Lower leg skin (tissue), 4 donors: ENCODE measurements at regions not wholly inside any gene's neighbourhood (a gene's known extent, or its start where the extent isn't known, plus 50 kb on each side); places are given as distances from the start of the nearest gene placed in this dataset.
A peak's percentile ranks its signal among the peaks of the same experiment; 100 is the strongest.

Experiments
- DNase-seq, 2 donors: peaks; one replicate each; pipeline ENCODE4 v3.0.0-alpha.2; 2019; ENCODE audit warnings: low spot score in 2 of 2
- H3K4me3 ChIP-seq: fragments of 200-600 bp; sonication (generic); 2 replicates; pipeline ENCODE4 v1.5.1; 2017; ENCODE audit warnings: mild to moderate bottlenecking, low read depth; ENCODE audit not compliant: poor library complexity, severe bottlenecking
- CTCF ChIP-seq, 3 donors: fragments of 450-650 bp; IDR thresholded peaks; one replicate each; pipeline ENCODE4 v1.5.1; 2016; ENCODE audit warnings: antibody characterized with exemption in 3 of 3, mild to moderate bottlenecking in 3 of 3, moderate library complexity in 2 of 3
- POLR2A ChIP-seq, 2 donors: fragments of 450-650 bp; IDR thresholded peaks; one replicate each; pipeline ENCODE4 v1.6.1; 2016 to 2017; ENCODE audit warnings: antibody characterized with exemption in 2 of 2, mild to moderate bottlenecking in 1 of 2, moderate library complexity in 1 of 2
- WGBS, 2 donors: methylation state at CpG; one replicate each; pipeline ENCODE4 v1.1.5; 2018; 5-methylcytosine and 5-hydroxymethylcytosine counted together
- intact Hi-C: fragments of 100-400 bp; cut with DNase I; formaldehyde crosslinking; loops from one replicate; pipeline ENCODE4 v1.15.0; 2023; ENCODE audit warnings: low total_unique reads

- H3K4me3 ChIP-seq: no peak overlapping the region
- TF ChIP-seq POLR2A (IDR thresholded peaks at IDR 0.05) (no peak), CTCF (IDR thresholded peaks at IDR 0.05) (no peak)
- 44 to 48% methylated on average over 1 of the region's 1 CpG for WGBS, 2 donors
- no peak for DNase-seq
- intact Hi-C loops: no loop called here
Measured at GRCh38 chr5:106737111-106737510, 933.6 kb downstream of the EFNA5 start.

GRCh38 chr5:106732624-106733023 lies 938.1 kb downstream of the EFNA5 start:
- TF ChIP-seq POLR2A (IDR thresholded peaks at IDR 0.05) (no peak), CTCF (IDR thresholded peaks at IDR 0.05) (no peak)
- DNase-seq: no peak
- no peak overlapping the region for H3K4me3 ChIP-seq
- intact Hi-C loops: no loop called here

- intact Hi-C loops: no loop called here
- DNase-seq: peak in 1 of 2 donors; percentile 68
- no peak overlapping the region for H3K4me3 ChIP-seq
- 85 to 100% methylated on average over 1 of the region's 1 CpG for WGBS, 2 donors
- TF ChIP-seq CTCF (IDR thresholded peaks at IDR 0.05): no peak
- no peak for TF ChIP-seq POLR2A (IDR thresholded peaks at IDR 0.05)
Measured at GRCh38 chr5:106730912-106731311, 939.8 kb downstream of the EFNA5 start.

- intact Hi-C loops: no loop called here
- no peak overlapping the region for H3K4me3 ChIP-seq
- 64 to 67% methylated on average over 3 of the region's 3 CpGs for WGBS, 2 donors
- TF ChIP-seq CTCF (IDR thresholded peaks at IDR 0.05) (no peak), POLR2A (IDR thresholded peaks at IDR 0.05) (no peak)
- DNase-seq: peak in 1 of 2 donors; percentile 72
Measured at GRCh38 chr5:106730506-106730905, 940.2 kb downstream of the EFNA5 start.

GRCh38 chr5:106728208-106728607 lies 942.5 kb downstream of the EFNA5 start:
- TF ChIP-seq CTCF (IDR thresholded peaks at IDR 0.05) (no peak), POLR2A (IDR thresholded peaks at IDR 0.05) (no peak)
- no peak for DNase-seq
- WGBS, 2 donors: 89 to 90% methylated on average over 4 of the region's 4 CpGs
- H3K4me3 ChIP-seq: no peak overlapping the region
- intact Hi-C loops: no loop called here

- intact Hi-C loops: no loop called here
- TF ChIP-seq CTCF (IDR thresholded peaks at IDR 0.05) (no peak), POLR2A (IDR thresholded peaks at IDR 0.05) (no peak)
- no peak overlapping the region for H3K4me3 ChIP-seq
- no peak for DNase-seq
- 76 to 78% methylated on average over 2 of the region's 2 CpGs for WGBS, 2 donors
Measured at GRCh38 chr5:106727071-106727470, 943.7 kb downstream of the EFNA5 start.
